ENCODE measurements at regions not wholly inside any gene's neighbourhood (a gene's known extent, or its start where the extent isn't known, plus 50 kb on each side); places are given as distances from the start of the nearest gene placed in this dataset.
A peak's percentile ranks its signal among the peaks of the same experiment; 100 is the strongest.
"Not testable (repeated sequence)": the region's sequence is repeated elsewhere in the genome, so short reads cannot be mapped to it uniquely, and the experiment has no call there.

GRCh38 chr17:47066841-47067682 lies 88.0 kb upstream of the RPRML start:
- CTCF ChIA-PET = interaction anchor here (0.7 kb wide), 1 partner anchor 44 kb away, joined by 3 read pairs; no protein-coding TSS in a partner anchor

GRCh38 chr17:47066095-47066494 lies 87.0 kb upstream of the RPRML start:
- 100% methylated on average over 4 of the region's 6 CpGs for WGBS (ENCODE audit: insufficient coverage)
- Histone ChIP-seq H3K27ac (ENCODE audit: insufficient read depth in 1 of 2, low read depth in 1 of 2, low read length in 2 of 2, poor library complexity in 1 of 2, severe bottlenecking in 2 of 2) (no peak overlapping the region), H3K4me1 (ENCODE audit: control extremely low read depth in 1 of 4, control insufficient read depth in 4 of 4, insufficient read depth in 4 of 4, low read length in 3 of 4) (peaks cover 0 to 19% (median 9%) of the 10 kb centered on the region in 4 experiments), H3K9me3 (ENCODE audit: control extremely low read depth in 1 of 5, control insufficient read depth in 4 of 5, insufficient read depth in 2 of 5, low read depth in 1 of 5, low read length in 4 of 5) (peaks cover 0 to 10% (median 4%) of the 10 kb centered on the region in 5 experiments), H3K4me3 (ENCODE audit: control insufficient read depth in 1 of 7, extremely low read depth in 1 of 7, insufficient read depth in 4 of 7, low read depth in 2 of 7, low read length in 6 of 7) (peak overlapping the region in 2 of 7 experiments; percentile 89 to 92), H3K36me3 (ENCODE audit: control insufficient read depth in 4 of 4, insufficient read depth in 4 of 4, low read length in 3 of 4) (peaks cover 0 to 8% (median 5%) of the 10 kb centered on the region in 4 experiments), H3K27me3 (replicated peaks in 2 of 5; ENCODE audit: control insufficient read depth in 4 of 5, insufficient read depth in 5 of 5, low read length in 4 of 5) (no peaks in the 10 kb centered on the region)
- POLR2A ChIA-PET = no interaction called here
- DNase-seq = no peak
- CTCF ChIA-PET = no interaction called here

More at GRCh38 chr17:47066841-47067682, 88.0 kb upstream of the RPRML start:
- Histone ChIP-seq H3K4me1 (ENCODE audit: control extremely low read depth in 1 of 4, control insufficient read depth in 4 of 4, insufficient read depth in 4 of 4, low read length in 3 of 4) (peaks cover 0 to 26% (median 18%) of the 10 kb centered on the region in 4 experiments), H3K27ac (ENCODE audit: insufficient read depth in 1 of 2, low read depth in 1 of 2, low read length in 2 of 2, poor library complexity in 1 of 2, severe bottlenecking in 2 of 2) (peak overlapping the region; percentile 98 to 99), H3K9me3 (ENCODE audit: control extremely low read depth in 1 of 5, control insufficient read depth in 4 of 5, insufficient read depth in 2 of 5, low read depth in 1 of 5, low read length in 4 of 5) (peaks cover 0 to 10% (median 4%) of the 10 kb centered on the region in 5 experiments), H3K27me3 (replicated peaks in 2 of 5; ENCODE audit: control insufficient read depth in 4 of 5, insufficient read depth in 5 of 5, low read length in 4 of 5) (no peaks in the 10 kb centered on the region), H3K36me3 (ENCODE audit: control insufficient read depth in 4 of 4, insufficient read depth in 4 of 4, low read length in 3 of 4) (peaks cover 0 to 8% (median 5%) of the 10 kb centered on the region in 4 experiments), H3K4me3 (ENCODE audit: control insufficient read depth in 1 of 7, extremely low read depth in 1 of 7, insufficient read depth in 4 of 7, low read depth in 2 of 7, low read length in 6 of 7) (peak overlapping the region; percentile 74 to 92 (median 89))
- WGBS (ENCODE audit: insufficient coverage) = 4% methylated on average over 8 of the region's 18 CpGs
- peak; percentile 92 to 97 (median 96) for DNase-seq
- POLR2A ChIA-PET = interaction anchor here (0.6 to 0.7 kb wide), 3 partner anchors 33 to 1523 kb away, joined by 4 to 5 read pairs (median 4); partner anchors contain the start of gene HOXB3

DNA sequence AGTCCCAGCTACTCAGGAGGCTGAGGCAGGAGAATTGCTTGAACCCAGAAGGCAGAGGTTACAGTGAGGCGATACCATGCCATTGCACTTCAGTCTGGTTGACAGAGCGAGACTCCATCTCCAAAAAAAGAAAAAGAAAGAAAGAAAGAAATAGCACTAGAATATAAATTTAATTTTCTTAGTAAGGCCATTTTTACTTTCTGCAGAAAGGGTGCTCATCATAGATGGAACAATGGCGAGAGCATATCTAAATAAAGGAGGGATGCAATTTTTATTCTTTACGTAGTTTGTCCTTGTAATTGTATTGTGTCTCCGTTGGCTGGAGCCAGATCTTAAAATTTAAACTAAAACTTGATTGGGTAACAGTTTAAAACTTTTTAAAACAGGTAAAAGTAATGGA lies 85.6 kb upstream of the RPRML start:
- 96% methylated on average over 3 of the region's 5 CpGs for WGBS (ENCODE audit: insufficient coverage)
- H3K27ac ChIP-seq (ENCODE audit: insufficient read depth in 1 of 2, low read depth in 1 of 2, low read length in 2 of 2, poor library complexity in 1 of 2, severe bottlenecking in 2 of 2) = no peak overlapping the region
- no peak overlapping the region for H3K4me3 ChIP-seq (ENCODE audit: control insufficient read depth in 1 of 7, extremely low read depth in 1 of 7, insufficient read depth in 4 of 7, low read depth in 2 of 7, low read length in 6 of 7)
- H3K9me3 ChIP-seq (ENCODE audit: control extremely low read depth in 1 of 5, control insufficient read depth in 4 of 5, insufficient read depth in 2 of 5, low read depth in 1 of 5, low read length in 4 of 5) = peaks cover 0 to 10% (median 4%) of the 10 kb centered on the region in 5 experiments
- no peaks in the 10 kb centered on the region for H3K27me3 ChIP-seq (replicated peaks in 2 of 5; ENCODE audit: control insufficient read depth in 4 of 5, insufficient read depth in 5 of 5, low read length in 4 of 5)
- POLR2A ChIA-PET = no interaction called here
- CTCF ChIA-PET = no interaction called here
- peaks cover 0 to 9% (median 5%) of the 10 kb centered on the region in 4 experiments for H3K4me1 ChIP-seq (ENCODE audit: control extremely low read depth in 1 of 4, control insufficient read depth in 4 of 4, insufficient read depth in 4 of 4, low read length in 3 of 4)
- DNase-seq = no peak
- peaks cover 0 to 13% (median 6%) of the 10 kb centered on the region in 4 experiments for H3K36me3 ChIP-seq (ENCODE audit: control insufficient read depth in 4 of 4, insufficient read depth in 4 of 4, low read length in 3 of 4)

GRCh38 chr17:47063475-47063874 lies 84.4 kb upstream of the RPRML start:
- Histone ChIP-seq H3K4me3 (ENCODE audit: control insufficient read depth in 1 of 7, extremely low read depth in 1 of 7, insufficient read depth in 4 of 7, low read depth in 2 of 7, low read length in 6 of 7) (no peak overlapping the region), H3K27me3 (replicated peaks in 2 of 5; ENCODE audit: control insufficient read depth in 4 of 5, insufficient read depth in 5 of 5, low read length in 4 of 5) (no peaks in the 10 kb centered on the region), H3K4me1 (ENCODE audit: control extremely low read depth in 1 of 4, control insufficient read depth in 4 of 4, insufficient read depth in 4 of 4, low read length in 3 of 4) (peaks cover 0 to 9% (median 5%) of the 10 kb centered on the region in 4 experiments), H3K36me3 (ENCODE audit: control insufficient read depth in 4 of 4, insufficient read depth in 4 of 4, low read length in 3 of 4) (peaks cover 0 to 15% (median 6%) of the 10 kb centered on the region in 4 experiments), H3K27ac (ENCODE audit: insufficient read depth in 1 of 2, low read depth in 1 of 2, low read length in 2 of 2, poor library complexity in 1 of 2, severe bottlenecking in 2 of 2) (no peak overlapping the region), H3K9me3 (ENCODE audit: control extremely low read depth in 1 of 5, control insufficient read depth in 4 of 5, insufficient read depth in 2 of 5, low read depth in 1 of 5, low read length in 4 of 5) (peaks cover 0 to 10% (median 4%) of the 10 kb centered on the region in 5 experiments)
- ChIA-PET POLR2A (no interaction called here), CTCF (no interaction called here)
- DNase-seq = no peak
- 100% methylated on average over 9 of the region's 11 CpGs for WGBS (ENCODE audit: insufficient coverage)

GRCh38 chr17:47062851-47063250 lies 83.8 kb upstream of the RPRML start:
- CTCF ChIA-PET = not testable (repeated sequence)

GRCh38 chr17:47060005-47060404 lies 81.0 kb upstream of the RPRML start:
- H3K4me1 ChIP-seq (ENCODE audit: control extremely low read depth in 1 of 4, control insufficient read depth in 4 of 4, insufficient read depth in 4 of 4, low read length in 3 of 4); H3K4me3 ChIP-seq (ENCODE audit: control insufficient read depth in 1 of 7, extremely low read depth in 1 of 7, insufficient read depth in 4 of 7, low read depth in 2 of 7, low read length in 6 of 7); H3K27ac ChIP-seq (ENCODE audit: insufficient read depth in 1 of 2, low read depth in 1 of 2, low read length in 2 of 2, poor library complexity in 1 of 2, severe bottlenecking in 2 of 2); POLR2A ChIA-PET; H3K27me3 ChIP-seq (replicated peaks in 2 of 5; ENCODE audit: control insufficient read depth in 4 of 5, insufficient read depth in 5 of 5, low read length in 4 of 5); CTCF ChIA-PET; H3K9me3 ChIP-seq (ENCODE audit: control extremely low read depth in 1 of 5, control insufficient read depth in 4 of 5, insufficient read depth in 2 of 5, low read depth in 1 of 5, low read length in 4 of 5); DNase-seq: not testable (repeated sequence)
- 99% methylated on average over 6 of the region's 10 CpGs for whole genome bisulfite sequencing (ENCODE audit: insufficient coverage)
- H3K36me3 ChIP-seq (ENCODE audit: control insufficient read depth in 4 of 4, insufficient read depth in 4 of 4, low read length in 3 of 4) = peaks cover 2 to 27% (median 10%) of the 10 kb centered on the region in 4 experiments

More at GRCh38 chr17:47062851-47063250, 83.8 kb upstream of the RPRML start:
- not testable (repeated sequence) for DNase-seq; H3K27me3 ChIP-seq (replicated peaks in 2 of 5; ENCODE audit: control insufficient read depth in 4 of 5, insufficient read depth in 5 of 5, low read length in 4 of 5); H3K4me3 ChIP-seq (ENCODE audit: control insufficient read depth in 1 of 7, extremely low read depth in 1 of 7, insufficient read depth in 4 of 7, low read depth in 2 of 7, low read length in 6 of 7); H3K4me1 ChIP-seq (ENCODE audit: control extremely low read depth in 1 of 4, control insufficient read depth in 4 of 4, insufficient read depth in 4 of 4, low read length in 3 of 4); H3K9me3 ChIP-seq (ENCODE audit: control extremely low read depth in 1 of 5, control insufficient read depth in 4 of 5, insufficient read depth in 2 of 5, low read depth in 1 of 5, low read length in 4 of 5)
- POLR2A ChIA-PET = interaction anchor here (0.6 kb wide), 1 partner anchor 263 kb away, joined by 4 read pairs; no protein-coding TSS in a partner anchor
- Histone ChIP-seq H3K27ac (ENCODE audit: insufficient read depth in 1 of 2, low read depth in 1 of 2, low read length in 2 of 2, poor library complexity in 1 of 2, severe bottlenecking in 2 of 2) (peak overlapping the region in 1 of 2 experiments; percentile 34), H3K36me3 (ENCODE audit: control insufficient read depth in 4 of 4, insufficient read depth in 4 of 4, low read length in 3 of 4) (peaks cover 0 to 15% (median 6%) of the 10 kb centered on the region in 4 experiments)
- WGBS (ENCODE audit: insufficient coverage) = 97% methylated on average over 5 of the region's 5 CpGs

GRCh38 chr17:47057830-47058229 lies 78.8 kb upstream of the RPRML start:
- 90% methylated on average over 4 of the region's 5 CpGs for WGBS (ENCODE audit: insufficient coverage)
- POLR2A ChIA-PET = no interaction called here
- DNase-seq = no peak
- no peaks in the 10 kb centered on the region for H3K27me3 ChIP-seq (replicated peaks in 2 of 5; ENCODE audit: control insufficient read depth in 4 of 5, insufficient read depth in 5 of 5, low read length in 4 of 5)
- H3K4me3 ChIP-seq (ENCODE audit: control insufficient read depth in 1 of 7, extremely low read depth in 1 of 7, insufficient read depth in 4 of 7, low read depth in 2 of 7, low read length in 6 of 7) = no peak overlapping the region
- no peak overlapping the region for H3K27ac ChIP-seq (ENCODE audit: insufficient read depth in 1 of 2, low read depth in 1 of 2, low read length in 2 of 2, poor library complexity in 1 of 2, severe bottlenecking in 2 of 2)
- CTCF ChIA-PET = no interaction called here
- H3K4me1 ChIP-seq (ENCODE audit: control extremely low read depth in 1 of 4, control insufficient read depth in 4 of 4, insufficient read depth in 4 of 4, low read length in 3 of 4) = no peaks in the 10 kb centered on the region
- H3K36me3 ChIP-seq (ENCODE audit: control insufficient read depth in 4 of 4, insufficient read depth in 4 of 4, low read length in 3 of 4) = peaks cover 2 to 38% (median 14%) of the 10 kb centered on the region in 4 experiments
- H3K9me3 ChIP-seq (ENCODE audit: control extremely low read depth in 1 of 5, control insufficient read depth in 4 of 5, insufficient read depth in 2 of 5, low read depth in 1 of 5, low read length in 4 of 5) = no peaks in the 10 kb centered on the region
